Panc1 (cell line): ENCODE measurements at regions not wholly inside any gene's neighbourhood (a gene's known extent, or its start where the extent isn't known, plus 50 kb on each side); places are given as distances from the start of the nearest gene placed in this dataset.

Experiments
- ATAC-seq: fragments of 200-7000 bp; cut with Tn5 transposase; 2 replicates; pipeline ENCODE4 v1.9.1; 2020; ENCODE audit warnings: mild to moderate bottlenecking, moderate library complexity
- BruUV-seq: library from RNA; stranded (reverse); fragments of 400-500 nt; replicated peaks from 2 replicates; lab custom pipeline; 2021; lab: Mats Ljungman, UMichigan
- CTCF ChIA-PET: fragments of 300-600 bp; sonication (Branson Sonifier 250); formaldehyde crosslinking; loops from one replicate; lab custom pipeline; 2022; ENCODE audit warnings: antibody characterized with exemption; lab: Charles Lee
- POLR2A ChIA-PET: fragments of 300-600 bp; sonication (Branson Sonifier 250); formaldehyde crosslinking; loops from one replicate; lab custom pipeline; 2022; ENCODE audit warnings: antibody characterized with exemption; lab: Charles Lee
- DNase-seq: peaks from one replicate; pipeline ENCODE4 v3.0.0-alpha.2; 2010; ENCODE audit warnings: low read depth, low spot score
- H3K27ac ChIP-seq: 2 replicates; pipeline ENCODE4 v1.5.1; 2011; ENCODE audit warnings: mild to moderate bottlenecking, low read length, inconsistent platforms
- H3K27me3 ChIP-seq: fragments of 200-500 bp; sonication (Bioruptor generic); 2 replicates; pipeline ENCODE4 v1.6.0; 2014; ENCODE audit warnings: low read length, inconsistent platforms; ENCODE audit not compliant: control insufficient read depth, insufficient read depth
- H3K36me3 ChIP-seq: fragments of 200-500 bp; sonication (Bioruptor generic); 2 replicates; pipeline ENCODE4 v1.5.1; 2014; ENCODE audit warnings: inconsistent platforms, mild to moderate bottlenecking, low read length, moderate library complexity; ENCODE audit not compliant: control insufficient read depth, insufficient read depth
- H3K4me1 ChIP-seq: 2 replicates; pipeline ENCODE4 v1.5.1; 2011; ENCODE audit warnings: inconsistent platforms, mild to moderate bottlenecking, low read length, moderate library complexity; ENCODE audit not compliant: control insufficient read depth, insufficient read depth
- H3K4me3 ChIP-seq, 2 experiments: 2 replicates each; pipeline ENCODE4 v1.5.1; 2011 to 2012; ENCODE audit warnings: low read depth in 2 of 2, low read length in 2 of 2, mild to moderate bottlenecking in 2 of 2, inconsistent platforms in 1 of 2, moderate library complexity in 1 of 2
- H3K9me3 ChIP-seq: fragments of 200-500 bp; sonication (Bioruptor generic); 2 replicates; pipeline ENCODE4 v1.5.1; 2014; ENCODE audit warnings: low read depth, mild to moderate bottlenecking, inconsistent platforms, low read length, moderate library complexity; ENCODE audit not compliant: control insufficient read depth, insufficient read depth
- POLR2AphosphoS5 ChIP-seq: IDR thresholded peaks from 2 replicates; pipeline ENCODE4 v1.6.1; 2012; ENCODE audit warnings: mild to moderate bottlenecking, low read depth, low read length, moderate library complexity
- SIN3A ChIP-seq: IDR thresholded peaks from 2 replicates; pipeline ENCODE4 v1.6.1; 2012; ENCODE audit warnings: low read depth, mild to moderate bottlenecking, low read length, moderate library complexity, borderline replicate concordance; ENCODE audit not compliant: insufficient read depth
- TCF7L2 ChIP-seq: IDR thresholded peaks from 2 replicates; pipeline ENCODE4 v1.6.1; 2011; ENCODE audit warnings: mild to moderate bottlenecking, low read depth, low read length, inconsistent platforms
- in situ Hi-C: cut with HindIII; loops from 2 replicates; pipeline ENCODE4 v1.10.0; 2016; ENCODE audit warnings: low sequenced_read_pairs, low pct_unique_long_range_greater_than_20kb
- intact Hi-C: fragments of 100-400 bp; cut with micrococcal nuclease; formaldehyde crosslinking; loops from one replicate; pipeline ENCODE4 v1.10.0; 2022; ENCODE audit not compliant: unreplicated experiment
- TF ChIP-seq, protein P1 (sequence below), 2 experiments: IDR thresholded peaks; 2 replicates each; pipeline ENCODE4 v1.6.1; 2011 to 2012; ENCODE audit warnings: low read depth in 2 of 2, control low read depth in 1 of 2, low read length in 1 of 2, mild to moderate bottlenecking in 1 of 2, moderate library complexity in 1 of 2; ENCODE audit not compliant: insufficient read depth in 1 of 2
- TF ChIP-seq, protein P2 (sequence below): fragments of 450-650 bp; IDR thresholded peaks from 2 replicates; pipeline ENCODE4 v1.5.1; 2017; ENCODE audit warnings: mild to moderate bottlenecking

DNA sequence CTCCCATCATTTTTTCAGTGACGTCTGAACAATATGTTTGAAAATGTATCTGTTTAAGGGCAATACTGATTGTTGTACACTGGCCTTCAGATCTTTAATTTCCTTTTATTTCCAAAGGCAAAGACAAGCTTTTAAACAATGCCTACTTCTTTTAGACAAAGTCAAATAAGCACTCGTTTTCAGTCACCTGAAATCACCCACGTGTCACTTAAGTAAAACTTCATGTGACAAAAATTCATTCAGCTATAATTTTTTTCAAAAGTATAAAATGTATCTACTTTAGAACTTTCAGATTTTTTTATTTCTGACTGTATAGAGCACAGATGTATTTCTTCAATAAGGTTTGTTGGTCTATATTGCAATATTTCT lies 113.5 kb upstream of the BEND6 start:
- no peak for DNase-seq
- in situ Hi-C loops: no loop called here
- peaks cover 58% of the 10 kb centered on the region for H3K4me1 ChIP-seq
- ATAC-seq: no peak
- H3K27ac ChIP-seq: peak overlapping the region; percentile 99
- intact Hi-C loops: loop anchor here (5.0 kb wide), 1 partner anchor 134 kb away; no protein-coding TSS in a partner anchor
- H3K27me3 ChIP-seq: no peaks in the 10 kb centered on the region
- no peaks in the 10 kb centered on the region for H3K36me3 ChIP-seq
- no TSS peak for BruUV-seq
- TF ChIP-seq SIN3A (no peak), TCF7L2 (no peak), POLR2AphosphoS5 (no peak)
- TF ChIP-seq, protein P1, sequence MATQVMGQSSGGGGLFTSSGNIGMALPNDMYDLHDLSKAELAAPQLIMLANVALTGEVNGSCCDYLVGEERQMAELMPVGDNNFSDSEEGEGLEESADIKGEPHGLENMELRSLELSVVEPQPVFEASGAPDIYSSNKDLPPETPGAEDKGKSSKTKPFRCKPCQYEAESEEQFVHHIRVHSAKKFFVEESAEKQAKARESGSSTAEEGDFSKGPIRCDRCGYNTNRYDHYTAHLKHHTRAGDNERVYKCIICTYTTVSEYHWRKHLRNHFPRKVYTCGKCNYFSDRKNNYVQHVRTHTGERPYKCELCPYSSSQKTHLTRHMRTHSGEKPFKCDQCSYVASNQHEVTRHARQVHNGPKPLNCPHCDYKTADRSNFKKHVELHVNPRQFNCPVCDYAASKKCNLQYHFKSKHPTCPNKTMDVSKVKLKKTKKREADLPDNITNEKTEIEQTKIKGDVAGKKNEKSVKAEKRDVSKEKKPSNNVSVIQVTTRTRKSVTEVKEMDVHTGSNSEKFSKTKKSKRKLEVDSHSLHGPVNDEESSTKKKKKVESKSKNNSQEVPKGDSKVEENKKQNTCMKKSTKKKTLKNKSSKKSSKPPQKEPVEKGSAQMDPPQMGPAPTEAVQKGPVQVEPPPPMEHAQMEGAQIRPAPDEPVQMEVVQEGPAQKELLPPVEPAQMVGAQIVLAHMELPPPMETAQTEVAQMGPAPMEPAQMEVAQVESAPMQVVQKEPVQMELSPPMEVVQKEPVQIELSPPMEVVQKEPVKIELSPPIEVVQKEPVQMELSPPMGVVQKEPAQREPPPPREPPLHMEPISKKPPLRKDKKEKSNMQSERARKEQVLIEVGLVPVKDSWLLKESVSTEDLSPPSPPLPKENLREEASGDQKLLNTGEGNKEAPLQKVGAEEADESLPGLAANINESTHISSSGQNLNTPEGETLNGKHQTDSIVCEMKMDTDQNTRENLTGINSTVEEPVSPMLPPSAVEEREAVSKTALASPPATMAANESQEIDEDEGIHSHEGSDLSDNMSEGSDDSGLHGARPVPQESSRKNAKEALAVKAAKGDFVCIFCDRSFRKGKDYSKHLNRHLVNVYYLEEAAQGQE (IDR thresholded peaks at IDR 0.05; ENCODE audit: insufficient read depth in 1 of 2, low read depth in 2 of 2, low read length in 1 of 2): no peak
- TF ChIP-seq, protein P2, sequence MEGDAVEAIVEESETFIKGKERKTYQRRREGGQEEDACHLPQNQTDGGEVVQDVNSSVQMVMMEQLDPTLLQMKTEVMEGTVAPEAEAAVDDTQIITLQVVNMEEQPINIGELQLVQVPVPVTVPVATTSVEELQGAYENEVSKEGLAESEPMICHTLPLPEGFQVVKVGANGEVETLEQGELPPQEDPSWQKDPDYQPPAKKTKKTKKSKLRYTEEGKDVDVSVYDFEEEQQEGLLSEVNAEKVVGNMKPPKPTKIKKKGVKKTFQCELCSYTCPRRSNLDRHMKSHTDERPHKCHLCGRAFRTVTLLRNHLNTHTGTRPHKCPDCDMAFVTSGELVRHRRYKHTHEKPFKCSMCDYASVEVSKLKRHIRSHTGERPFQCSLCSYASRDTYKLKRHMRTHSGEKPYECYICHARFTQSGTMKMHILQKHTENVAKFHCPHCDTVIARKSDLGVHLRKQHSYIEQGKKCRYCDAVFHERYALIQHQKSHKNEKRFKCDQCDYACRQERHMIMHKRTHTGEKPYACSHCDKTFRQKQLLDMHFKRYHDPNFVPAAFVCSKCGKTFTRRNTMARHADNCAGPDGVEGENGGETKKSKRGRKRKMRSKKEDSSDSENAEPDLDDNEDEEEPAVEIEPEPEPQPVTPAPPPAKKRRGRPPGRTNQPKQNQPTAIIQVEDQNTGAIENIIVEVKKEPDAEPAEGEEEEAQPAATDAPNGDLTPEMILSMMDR: no peak
- ChIA-PET CTCF (interaction anchor here (1.3 kb wide), 1 partner anchor 11 kb away, joined by 5 read pairs; no protein-coding TSS in a partner anchor), POLR2A (interaction anchor here (0.6 to 0.9 kb wide), 3 partner anchors 22 to 70 kb away, joined by 3 to 5 read pairs (median 3); no protein-coding TSS in a partner anchor)
- no peaks in the 10 kb centered on the region for H3K9me3 ChIP-seq
- H3K4me3 ChIP-seq: peak overlapping the region; percentile 80 to 99

DNA sequence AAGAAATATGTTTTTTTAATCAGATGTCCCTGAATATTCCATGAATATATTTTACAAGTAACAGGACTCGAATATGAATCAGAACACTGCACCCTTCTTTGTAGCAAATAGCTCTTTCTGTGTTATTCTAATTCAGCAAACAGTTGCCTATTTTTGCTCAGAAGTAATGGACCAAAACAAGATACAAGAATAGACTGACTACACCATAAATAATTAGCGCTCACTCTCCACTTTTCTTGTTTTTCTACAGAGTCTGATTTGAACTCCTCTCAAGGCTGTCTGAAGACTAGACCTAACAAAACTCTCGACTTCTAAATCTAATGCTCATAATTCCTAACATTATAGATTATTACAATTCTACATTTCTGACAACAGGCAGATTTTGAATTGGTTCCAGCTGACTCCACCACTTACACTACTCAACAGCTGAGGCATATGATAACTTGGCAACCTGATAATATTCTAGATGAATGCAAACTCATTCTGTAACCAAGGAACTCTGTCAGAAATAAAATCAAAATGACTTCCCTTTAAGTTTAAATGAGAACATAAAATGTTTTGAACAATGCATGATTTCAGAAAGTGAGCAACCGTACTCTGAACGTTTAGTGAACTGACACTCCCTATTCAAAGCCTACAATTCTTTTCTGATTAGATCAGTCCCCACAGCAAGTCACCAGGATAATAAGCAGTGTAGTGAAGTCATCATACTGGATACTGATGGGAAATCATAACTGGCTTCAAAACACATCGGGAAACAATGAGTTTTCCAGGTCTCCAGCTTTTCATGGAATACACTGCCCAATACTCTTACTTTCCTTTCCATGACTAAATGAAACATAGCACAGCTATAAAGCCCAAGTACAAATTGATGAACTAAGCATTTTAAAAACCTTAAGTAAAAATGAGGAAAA lies 114.2 kb upstream of the BEND6 start:
- H3K27ac ChIP-seq: peak overlapping the region; percentile 99
- no TSS peak for BruUV-seq
- H3K4me1 ChIP-seq: peaks cover 55% of the 10 kb centered on the region
- ChIA-PET POLR2A (interaction anchor here (0.6 to 0.9 kb wide), 4 partner anchors 23 to 125 kb away, joined by 3 to 5 read pairs (median 3); no protein-coding TSS in a partner anchor), CTCF (interaction anchor here (1.2 to 1.3 kb wide), 2 partner anchors 11 to 19 kb away, joined by 3 to 5 read pairs; no protein-coding TSS in a partner anchor)
- H3K9me3 ChIP-seq: no peaks in the 10 kb centered on the region
- intact Hi-C loops (loop anchor here (5.0 kb wide), 1 partner anchor 133 kb away; no protein-coding TSS in a partner anchor), in situ Hi-C loops (no loop called here)
- no peak for ATAC-seq
- no peaks in the 10 kb centered on the region for H3K27me3 ChIP-seq
- TF ChIP-seq, protein P1 (IDR thresholded peaks at IDR 0.05; ENCODE audit: insufficient read depth in 1 of 2, low read depth in 2 of 2, low read length in 1 of 2): no peak
- TF ChIP-seq, protein P2: no peak
- TF ChIP-seq TCF7L2: no peak
- H3K4me3 ChIP-seq: peak overlapping the region; percentile 80 to 99
- DNase-seq: peak; percentile 83
- no peaks in the 10 kb centered on the region for H3K36me3 ChIP-seq
